ENCODE measurements at regions not wholly inside any gene's neighbourhood (a gene's known extent, or its start where the extent isn't known, plus 50 kb on each side); places are given as distances from the start of the nearest gene placed in this dataset.

- ChIA-PET CTCF (no interaction called here), POLR2A (no interaction called here)
- Histone ChIP-seq H3K36me3 (ENCODE audit: control insufficient read depth in 2 of 2, insufficient read depth in 1 of 2, low read length in 2 of 2) (no peaks in the 10 kb centered on the region), H3K4me1 (ENCODE audit: control insufficient read depth, insufficient read depth, low read length) (no peaks in the 10 kb centered on the region), H3K27ac (ENCODE audit: extremely low read depth, low read depth, low read length) (no peak overlapping the region), H3K4me3 (ENCODE audit: low read depth, low read length) (no peak overlapping the region), H3K9me3 (ENCODE audit: control insufficient read depth, insufficient read depth, low read depth, low read length) (no peaks in the 10 kb centered on the region)
- TF ChIP-seq ZNF24 (tag by site-specific recombination; IDR thresholded peaks at IDR 0.05): no peak
- TF ChIP-seq ZBTB7A (tag by site-specific recombination; IDR thresholded peaks at IDR 0.05; ENCODE audit: low read depth): no peak
- TF ChIP-seq ZNF157 (tag by site-specific recombination; IDR thresholded peaks at IDR 0.05): no peak
- TF ChIP-seq ZNF48 (tag by site-specific recombination; IDR thresholded peaks at IDR 0.05): no peak
- no peak for TF ChIP-seq ZNF600 (tag by site-specific recombination; IDR thresholded peaks at IDR 0.05)
- no peak for TF ChIP-seq ZNF398 (tag by site-specific recombination; IDR thresholded peaks at IDR 0.05)
- no peak for TF ChIP-seq ZNF580 (tag by site-specific recombination; IDR thresholded peaks at IDR 0.05)
- TF ChIP-seq ZSCAN23 (tag by site-specific recombination; IDR thresholded peaks at IDR 0.05): no peak
- no peak for TF ChIP-seq ZNF354C (tag by site-specific recombination; IDR thresholded peaks at IDR 0.05; ENCODE audit: borderline replicate concordance, low read depth)
- TF ChIP-seq ZFHX2 (tag by site-specific recombination; conservative IDR thresholded peaks at IDR 0.05): no peak
- TF ChIP-seq ZBTB21 (tag by site-specific recombination; IDR thresholded peaks at IDR 0.05): no peak
- no peak for TF ChIP-seq HOXC10 (CRISPR knock-in tag; IDR thresholded peaks at IDR 0.05)
- no peak for TF ChIP-seq ZNF174 (tag by site-specific recombination; IDR thresholded peaks at IDR 0.05)
- TF ChIP-seq EGR2 (tag by site-specific recombination; IDR thresholded peaks at IDR 0.05; ENCODE audit: low read depth): no peak
- TF ChIP-seq RBAK (tag by site-specific recombination; IDR thresholded peaks at IDR 0.05): no peak
- no peak for TF ChIP-seq ZNF585B (tag by site-specific recombination; IDR thresholded peaks at IDR 0.05)
- TF ChIP-seq ZNF416 (tag by site-specific recombination; IDR thresholded peaks at IDR 0.05): no peak
Observed at GRCh38 chr12:42701084-42701483, 111.5 kb upstream of the PRICKLE1 start.

GRCh38 chr12:42698213-42698612, 108.7 kb upstream of the PRICKLE1 start:
- ChIA-PET POLR2A (no interaction called here), CTCF (no interaction called here)
- Histone ChIP-seq H3K27ac (ENCODE audit: extremely low read depth, low read depth, low read length) (no peak overlapping the region), H3K9me3 (ENCODE audit: control insufficient read depth, insufficient read depth, low read depth, low read length) (no peaks in the 10 kb centered on the region), H3K4me3 (ENCODE audit: low read depth, low read length) (no peak overlapping the region), H3K36me3 (ENCODE audit: control insufficient read depth in 2 of 2, insufficient read depth in 1 of 2, low read length in 2 of 2) (no peaks in the 10 kb centered on the region), H3K4me1 (ENCODE audit: control insufficient read depth, insufficient read depth, low read length) (no peaks in the 10 kb centered on the region)
- no peak for TF ChIP-seq ZNF677 (tag by site-specific recombination; IDR thresholded peaks at IDR 0.05)
- TF ChIP-seq ZBTB8A (tag by site-specific recombination; IDR thresholded peaks at IDR 0.05): 0 out of 2 replicates have a peak, but pooled peaks have one; percentile 15
- TF ChIP-seq YY2 (tag by site-specific recombination; IDR thresholded peaks at IDR 0.05): no peak
- no peak for TF ChIP-seq KLF17 (tag by site-specific recombination; IDR thresholded peaks at IDR 0.05)
- TF ChIP-seq ZNF266 (tag by site-specific recombination; IDR thresholded peaks at IDR 0.05; ENCODE audit: low read depth): no peak
